Ascending aorta (tissue), 2 donors: ENCODE measurements at regions not wholly inside any gene's neighbourhood (a gene's known extent, or its start where the extent isn't known, plus 50 kb on each side); places are given as distances from the start of the nearest gene placed in this dataset.

Experiments used
- DNase-seq, 2 donors: peaks; one replicate each; pipeline ENCODE4 v3.0.0-alpha.2; 2019; ENCODE audit warnings: low spot score in 2 of 2
- H3K27ac ChIP-seq, 2 donors: fragments of 200-600 bp; sonication (generic); one replicate each; pipeline ENCODE4 v1.5.1; 2016 to 2017; ENCODE audit warnings: mild to moderate bottlenecking in 1 of 2
- H3K27me3 ChIP-seq: fragments of 200-600 bp; sonication (generic); one replicate; pipeline ENCODE4 v1.5.1; 2017
- H3K36me3 ChIP-seq, 2 donors: fragments of 200-600 bp; sonication (generic); one replicate each; pipeline ENCODE4 v1.5.1; 2016
- H3K4me1 ChIP-seq, 2 donors: fragments of 200-600 bp; sonication (generic); one replicate each; pipeline ENCODE4 v1.5.1; 2016 to 2017; ENCODE audit warnings: mild to moderate bottlenecking in 1 of 2
- H3K4me3 ChIP-seq, 2 donors: fragments of 200-600 bp; sonication (generic); one replicate each; pipeline ENCODE4 v1.5.1; 2016 to 2017; ENCODE audit warnings: mild to moderate bottlenecking in 1 of 2
- H3K9me3 ChIP-seq, 2 donors: fragments of 200-600 bp; sonication (generic); one replicate each; pipeline ENCODE4 v1.5.1; 2016
- intact Hi-C: fragments of 100-400 bp; cut with DNase I; formaldehyde crosslinking; loops from one replicate; pipeline ENCODE4 v1.15.1; 2023
- TF ChIP-seq, protein P1 (sequence below), 3 experiments: fragments of 200-600 bp in 2 of 3; fragments of 450-650 bp in 1 of 3; sonication (generic) in 2 of 3; IDR thresholded peaks; one replicate each; pipeline ENCODE4 v1.5.1; 2016 to 2019; ENCODE audit warnings: antibody characterized with exemption in 3 of 3, mild to moderate bottlenecking in 1 of 3, moderate library complexity in 1 of 3

DNA sequence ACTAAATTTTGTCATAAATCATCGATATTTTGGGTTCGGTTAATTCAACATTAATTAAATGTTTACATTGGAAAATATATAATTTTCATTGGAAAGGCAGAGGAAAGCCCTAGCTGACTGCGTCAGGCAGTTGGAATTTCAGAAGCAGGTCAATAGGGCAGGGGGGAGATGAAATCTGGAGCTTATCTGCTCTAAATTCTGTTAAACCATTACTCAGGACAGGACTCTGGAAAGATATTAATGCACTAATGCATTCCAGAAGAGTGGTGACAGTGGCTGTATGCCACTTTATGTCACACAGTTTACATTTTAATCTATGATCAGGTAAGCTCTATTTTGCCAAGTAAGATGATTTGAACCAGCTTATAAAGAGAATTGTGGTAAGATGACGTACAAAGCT is 153.0 kb upstream of the B3GALT2 start:
- H3K36me3 ChIP-seq, result no peaks in the 10 kb centered on the region
- intact Hi-C loops, result no loop called here
- H3K4me3 ChIP-seq, result no peak overlapping the region

DNA sequence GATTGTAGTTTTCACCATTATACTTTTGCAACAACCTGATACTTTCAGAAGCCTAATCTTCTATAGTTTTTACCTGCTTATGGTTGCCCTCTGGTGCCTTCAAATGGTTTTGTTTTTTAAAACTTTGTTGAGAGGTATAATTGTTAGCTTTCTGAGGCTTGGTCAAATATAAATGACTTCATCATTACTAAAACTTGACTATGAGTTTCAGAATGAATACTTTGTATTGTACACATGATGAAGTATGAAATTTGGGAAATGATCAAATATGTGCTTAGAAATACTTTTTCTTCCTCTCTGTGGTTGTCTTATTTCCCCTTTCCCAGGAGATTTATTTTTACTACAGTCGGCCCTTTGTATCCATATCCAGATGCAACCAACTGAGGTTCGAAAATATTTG is 151.8 kb upstream of the B3GALT2 start:
- no peaks in the 10 kb centered on the region for H3K36me3 ChIP-seq
- H3K4me3 ChIP-seq, result no peak overlapping the region
- H3K27me3 ChIP-seq, result no peaks in the 10 kb centered on the region
- TF ChIP-seq, protein P1, sequence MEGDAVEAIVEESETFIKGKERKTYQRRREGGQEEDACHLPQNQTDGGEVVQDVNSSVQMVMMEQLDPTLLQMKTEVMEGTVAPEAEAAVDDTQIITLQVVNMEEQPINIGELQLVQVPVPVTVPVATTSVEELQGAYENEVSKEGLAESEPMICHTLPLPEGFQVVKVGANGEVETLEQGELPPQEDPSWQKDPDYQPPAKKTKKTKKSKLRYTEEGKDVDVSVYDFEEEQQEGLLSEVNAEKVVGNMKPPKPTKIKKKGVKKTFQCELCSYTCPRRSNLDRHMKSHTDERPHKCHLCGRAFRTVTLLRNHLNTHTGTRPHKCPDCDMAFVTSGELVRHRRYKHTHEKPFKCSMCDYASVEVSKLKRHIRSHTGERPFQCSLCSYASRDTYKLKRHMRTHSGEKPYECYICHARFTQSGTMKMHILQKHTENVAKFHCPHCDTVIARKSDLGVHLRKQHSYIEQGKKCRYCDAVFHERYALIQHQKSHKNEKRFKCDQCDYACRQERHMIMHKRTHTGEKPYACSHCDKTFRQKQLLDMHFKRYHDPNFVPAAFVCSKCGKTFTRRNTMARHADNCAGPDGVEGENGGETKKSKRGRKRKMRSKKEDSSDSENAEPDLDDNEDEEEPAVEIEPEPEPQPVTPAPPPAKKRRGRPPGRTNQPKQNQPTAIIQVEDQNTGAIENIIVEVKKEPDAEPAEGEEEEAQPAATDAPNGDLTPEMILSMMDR (IDR thresholded peaks at IDR 0.05), result no peak
- DNase-seq, result no peak
- H3K9me3 ChIP-seq, result peaks cover 6 to 9% of the 10 kb centered on the region in 2 donors
- intact Hi-C loops, result no loop called here
- H3K4me1 ChIP-seq, result no peaks in the 10 kb centered on the region
- no peak overlapping the region for H3K27ac ChIP-seq

More for the DNA sequence above, 153.0 kb upstream of the B3GALT2 start:
- no peak for DNase-seq
- Histone ChIP-seq H3K27me3 (no peaks in the 10 kb centered on the region), H3K9me3 (no peaks in the 10 kb centered on the region), H3K27ac (no peak overlapping the region), H3K4me1 (no peaks in the 10 kb centered on the region)
- TF ChIP-seq, protein P1 (IDR thresholded peaks at IDR 0.05), result no peak

DNA sequence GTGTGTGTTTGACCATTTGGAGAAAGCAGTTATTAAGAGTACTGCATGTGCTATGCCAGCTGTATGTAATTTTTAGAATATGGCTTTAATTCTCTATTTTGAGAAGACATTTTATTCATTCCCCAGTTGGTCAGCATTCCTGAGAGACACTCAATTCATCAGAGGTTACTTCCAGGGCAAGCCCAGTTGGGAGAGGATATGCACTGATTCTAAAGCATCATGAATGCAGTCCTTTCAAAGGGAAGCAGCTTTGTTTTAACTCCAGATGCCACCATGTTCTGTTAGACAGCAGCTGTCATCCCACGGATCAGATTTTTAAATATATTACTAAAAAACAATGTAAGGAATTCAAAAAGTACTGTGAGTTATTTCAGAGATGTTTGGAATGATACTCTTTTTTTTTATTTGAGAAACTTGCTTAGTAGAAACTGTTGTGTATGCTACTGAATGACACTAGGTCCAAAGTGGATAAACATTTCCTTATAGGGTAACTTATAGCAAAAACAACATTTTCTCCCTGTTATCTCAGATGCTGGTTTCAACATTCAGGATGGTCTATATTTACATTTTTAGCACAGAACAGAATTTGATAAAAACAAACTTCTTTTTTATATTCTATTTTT is 149.5 kb upstream of the B3GALT2 start:
- Histone ChIP-seq H3K36me3 (no peaks in the 10 kb centered on the region), H3K27ac (no peak overlapping the region), H3K4me3 (no peak overlapping the region), H3K9me3 (peaks cover 6 to 31% of the 10 kb centered on the region in 2 donors), H3K27me3 (no peaks in the 10 kb centered on the region), H3K4me1 (no peaks in the 10 kb centered on the region)
- no peak for DNase-seq
- TF ChIP-seq, protein P1 (IDR thresholded peaks at IDR 0.05), result no peak
- intact Hi-C loops, result no loop called here

DNA sequence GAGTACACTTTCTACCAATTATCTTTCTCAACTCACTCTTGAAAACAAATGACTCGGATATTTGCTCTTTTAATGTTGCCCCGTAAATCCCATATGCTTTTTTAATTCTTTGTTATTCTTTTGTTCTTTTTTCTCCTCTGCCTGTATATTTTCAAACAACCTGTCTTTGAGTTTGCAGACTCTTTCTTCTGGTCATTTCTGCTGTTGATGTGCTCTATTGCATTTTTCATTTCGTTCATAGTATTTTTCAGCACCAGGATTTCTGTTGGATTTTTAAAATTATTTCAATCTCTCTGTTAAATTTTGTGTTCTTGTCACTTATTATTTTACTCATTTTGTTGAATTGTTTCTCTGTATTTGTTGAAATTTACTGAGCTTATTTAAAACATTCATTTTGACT is 146.8 kb upstream of the B3GALT2 start:
- H3K9me3 ChIP-seq, result peaks cover 6 to 38% of the 10 kb centered on the region in 2 donors
- no peak for DNase-seq
- no peak overlapping the region for H3K27ac ChIP-seq
- H3K4me3 ChIP-seq, result no peak overlapping the region
- TF ChIP-seq, protein P1 (IDR thresholded peaks at IDR 0.05), result no peak
- H3K36me3 ChIP-seq, result no peaks in the 10 kb centered on the region
- no peaks in the 10 kb centered on the region for H3K4me1 ChIP-seq
- intact Hi-C loops, result no loop called here
- no peaks in the 10 kb centered on the region for H3K27me3 ChIP-seq

DNA sequence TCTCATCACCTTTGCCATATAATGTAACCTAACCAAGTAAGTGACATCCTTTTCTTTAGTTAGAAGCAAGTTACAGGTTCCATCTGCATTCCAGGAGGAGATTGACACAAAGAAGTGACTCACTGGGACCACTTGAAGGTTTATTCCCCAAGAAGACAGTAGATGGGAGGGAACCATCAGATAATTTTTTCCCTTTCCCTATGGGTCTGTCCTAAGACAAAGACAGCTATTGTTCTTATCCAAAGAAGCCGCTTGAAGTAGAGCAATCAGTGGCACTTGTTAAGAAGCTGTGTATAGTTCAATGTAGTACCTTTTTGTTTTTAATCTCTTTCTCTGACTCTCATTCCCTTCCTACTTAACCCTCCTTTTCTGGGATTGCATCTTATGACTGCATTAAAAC is 139.9 kb upstream of the B3GALT2 start:
- intact Hi-C loops, result no loop called here

More for the DNA sequence above, 139.9 kb upstream of the B3GALT2 start:
- no peak overlapping the region for H3K4me3 ChIP-seq
- H3K9me3 ChIP-seq, result peaks cover 0 to 10% of the 10 kb centered on the region in 2 donors
- no peaks in the 10 kb centered on the region for H3K36me3 ChIP-seq
- no peak overlapping the region for H3K27ac ChIP-seq
- H3K27me3 ChIP-seq, result no peaks in the 10 kb centered on the region
- no peak for DNase-seq
- no peaks in the 10 kb centered on the region for H3K4me1 ChIP-seq
- TF ChIP-seq, protein P1 (IDR thresholded peaks at IDR 0.05), result no peak
